Astrocyte (in vitro differentiated cells and primary cell): ENCODE measurements at regions not wholly inside any gene's neighbourhood (a gene's known extent, or its start where the extent isn't known, plus 50 kb on each side); places are given as distances from the start of the nearest gene placed in this dataset.
"Not testable (repeated sequence)": the region's sequence is repeated elsewhere in the genome, so short reads cannot be mapped to it uniquely, and the experiment has no call there.

Source experiments
- CTCF ChIP-seq: IDR thresholded peaks from 2 replicates; pipeline ENCODE4 v1.5.1; 2011; ENCODE audit warnings: low read depth, mild to moderate bottlenecking, inconsistent platforms, low read length, moderate library complexity; ENCODE audit not compliant: insufficient read depth
- EZH2 ChIP-seq: IDR thresholded peaks from 2 replicates; pipeline ENCODE4 v1.6.1; 2012; ENCODE audit warnings: mild to moderate bottlenecking, low read length, inconsistent platforms; ENCODE audit not compliant: insufficient read depth

- TF ChIP-seq CTCF, EZH2: not testable (repeated sequence)
Measured at GRCh38 chrX:139461945-139462344, 68.6 kb upstream of the F9 start.
